PC-3 (cell line): ENCODE measurements at regions not wholly inside any gene's neighbourhood (a gene's known extent, or its start where the extent isn't known, plus 50 kb on each side); places are given as distances from the start of the nearest gene placed in this dataset.

Source experiments
- EZH2 ChIP-seq: fragments of 300-600 bp; sonication (generic); IDR thresholded peaks from one replicate; pipeline ENCODE4 v1.6.1; 2017; ENCODE audit warnings: antibody characterized with exemption, mild to moderate bottlenecking, low read length; ENCODE audit not compliant: unreplicated experiment
- EZH2phosphoT487 ChIP-seq: fragments of 300-600 bp; sonication (generic); IDR thresholded peaks from 2 replicates; pipeline ENCODE4 v1.6.1; 2018; ENCODE audit warnings: mild to moderate bottlenecking, antibody characterized with exemption, low read length, borderline replicate concordance
- TF ChIP-seq, protein P1 (sequence below): fragments of 300-600 bp; sonication (generic); conservative IDR thresholded peaks from 2 replicates; pipeline ENCODE4 v1.5.1; 2017; ENCODE audit warnings: antibody characterized with exemption, low read depth, mild to moderate bottlenecking, low read length

- TF ChIP-seq, protein P1, sequence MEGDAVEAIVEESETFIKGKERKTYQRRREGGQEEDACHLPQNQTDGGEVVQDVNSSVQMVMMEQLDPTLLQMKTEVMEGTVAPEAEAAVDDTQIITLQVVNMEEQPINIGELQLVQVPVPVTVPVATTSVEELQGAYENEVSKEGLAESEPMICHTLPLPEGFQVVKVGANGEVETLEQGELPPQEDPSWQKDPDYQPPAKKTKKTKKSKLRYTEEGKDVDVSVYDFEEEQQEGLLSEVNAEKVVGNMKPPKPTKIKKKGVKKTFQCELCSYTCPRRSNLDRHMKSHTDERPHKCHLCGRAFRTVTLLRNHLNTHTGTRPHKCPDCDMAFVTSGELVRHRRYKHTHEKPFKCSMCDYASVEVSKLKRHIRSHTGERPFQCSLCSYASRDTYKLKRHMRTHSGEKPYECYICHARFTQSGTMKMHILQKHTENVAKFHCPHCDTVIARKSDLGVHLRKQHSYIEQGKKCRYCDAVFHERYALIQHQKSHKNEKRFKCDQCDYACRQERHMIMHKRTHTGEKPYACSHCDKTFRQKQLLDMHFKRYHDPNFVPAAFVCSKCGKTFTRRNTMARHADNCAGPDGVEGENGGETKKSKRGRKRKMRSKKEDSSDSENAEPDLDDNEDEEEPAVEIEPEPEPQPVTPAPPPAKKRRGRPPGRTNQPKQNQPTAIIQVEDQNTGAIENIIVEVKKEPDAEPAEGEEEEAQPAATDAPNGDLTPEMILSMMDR: no peak
- TF ChIP-seq EZH2 (no peak), EZH2phosphoT487 (no peak)
Measured at GRCh38 chr10:120788771-120789170, 62.4 kb upstream of the WDR11 start.
